ENCODE measurements at regions not wholly inside any gene's neighbourhood (a gene's known extent, or its start where the extent isn't known, plus 50 kb on each side); places are given as distances from the start of the nearest gene placed in this dataset.

DNA sequence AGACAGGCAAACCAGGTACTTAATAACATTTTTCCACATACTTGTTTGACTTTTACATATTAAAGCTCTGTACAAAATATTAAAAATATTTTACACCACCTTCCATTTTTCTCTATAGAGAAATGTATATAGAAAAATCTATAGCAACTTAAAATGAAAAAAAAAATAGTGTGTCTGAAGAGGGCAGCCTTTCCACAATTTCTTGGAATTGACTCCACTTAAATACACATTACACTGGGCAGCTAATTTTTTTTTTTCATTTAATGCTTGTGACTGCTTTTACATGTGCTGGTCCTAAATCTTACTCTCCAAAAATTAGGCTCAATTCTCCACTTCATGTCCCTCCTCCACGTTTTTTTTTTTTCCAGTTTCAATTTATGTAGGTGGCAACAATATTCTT, 427.0 kb upstream of the RBMS3 start:
- Histone ChIP-seq H4K20me1 (ENCODE audit: insufficient read depth, low read length) (no peaks in the 10 kb centered on the region), H3F3A (ENCODE audit: insufficient read depth, low read length) (no peaks in the 10 kb centered on the region), H3K9me3 (replicated peaks; ENCODE audit: insufficient read depth, low read length) (no peaks in the 10 kb centered on the region), H3K36me3 (replicated peaks; ENCODE audit: insufficient read depth, low read length) (no peaks in the 10 kb centered on the region), H3K4me3 (ENCODE audit: low read length) (no peak overlapping the region), H3K4me2 (ENCODE audit: low read depth, low read length) (no peak overlapping the region), H2AFZ (ENCODE audit: low read length) (no peak overlapping the region), H3K9ac (ENCODE audit: low read length) (no peak overlapping the region), H3K4me1 (ENCODE audit: low read length) (no peaks in the 10 kb centered on the region), H3K9me2 (replicated peaks; ENCODE audit: insufficient read depth, low read length) (no peaks in the 10 kb centered on the region), H3K79me2 (ENCODE audit: low read length) (no peaks in the 10 kb centered on the region), H3K27me3 (replicated peaks; ENCODE audit: insufficient read depth, low read length) (no peaks in the 10 kb centered on the region), H3K27ac (ENCODE audit: low read length) (no peak overlapping the region)
- TF ChIP-seq, protein P1, sequence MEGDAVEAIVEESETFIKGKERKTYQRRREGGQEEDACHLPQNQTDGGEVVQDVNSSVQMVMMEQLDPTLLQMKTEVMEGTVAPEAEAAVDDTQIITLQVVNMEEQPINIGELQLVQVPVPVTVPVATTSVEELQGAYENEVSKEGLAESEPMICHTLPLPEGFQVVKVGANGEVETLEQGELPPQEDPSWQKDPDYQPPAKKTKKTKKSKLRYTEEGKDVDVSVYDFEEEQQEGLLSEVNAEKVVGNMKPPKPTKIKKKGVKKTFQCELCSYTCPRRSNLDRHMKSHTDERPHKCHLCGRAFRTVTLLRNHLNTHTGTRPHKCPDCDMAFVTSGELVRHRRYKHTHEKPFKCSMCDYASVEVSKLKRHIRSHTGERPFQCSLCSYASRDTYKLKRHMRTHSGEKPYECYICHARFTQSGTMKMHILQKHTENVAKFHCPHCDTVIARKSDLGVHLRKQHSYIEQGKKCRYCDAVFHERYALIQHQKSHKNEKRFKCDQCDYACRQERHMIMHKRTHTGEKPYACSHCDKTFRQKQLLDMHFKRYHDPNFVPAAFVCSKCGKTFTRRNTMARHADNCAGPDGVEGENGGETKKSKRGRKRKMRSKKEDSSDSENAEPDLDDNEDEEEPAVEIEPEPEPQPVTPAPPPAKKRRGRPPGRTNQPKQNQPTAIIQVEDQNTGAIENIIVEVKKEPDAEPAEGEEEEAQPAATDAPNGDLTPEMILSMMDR (IDR thresholded peaks at IDR 0.05; ENCODE audit: low read length): 0 out of 2 replicates have a peak, but pooled peaks have one; percentile 6
- no peak for TF ChIP-seq EZH2phosphoT487 (IDR thresholded peaks at IDR 0.05; ENCODE audit: low read length)
- no peak for DNase-seq

DNA sequence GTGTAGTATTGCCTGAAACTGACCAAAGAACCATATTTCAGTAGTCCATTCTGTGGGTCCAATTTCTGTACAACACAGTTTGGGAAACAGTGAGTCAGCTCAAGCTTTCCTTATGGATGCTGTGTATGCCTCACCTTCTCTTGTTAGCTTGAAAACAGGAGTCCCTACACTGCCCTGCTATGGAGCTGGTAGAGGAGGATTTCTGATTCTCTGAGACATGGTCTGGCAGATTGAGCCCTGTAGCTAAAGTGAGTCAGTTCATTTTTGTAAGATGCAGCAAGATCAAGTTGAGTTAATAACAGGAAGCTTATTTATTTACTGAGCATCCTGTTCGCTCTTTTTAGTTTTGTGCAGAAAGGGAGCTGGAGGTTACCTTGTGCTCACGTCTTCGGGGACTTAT, 424.1 kb upstream of the RBMS3 start:
- Histone ChIP-seq H3F3A (ENCODE audit: insufficient read depth, low read length) (no peaks in the 10 kb centered on the region), H3K9ac (ENCODE audit: low read length) (no peak overlapping the region), H3K27me3 (replicated peaks; ENCODE audit: insufficient read depth, low read length) (no peaks in the 10 kb centered on the region), H3K36me3 (replicated peaks; ENCODE audit: insufficient read depth, low read length) (no peaks in the 10 kb centered on the region), H3K4me2 (ENCODE audit: low read depth, low read length) (no peak overlapping the region), H3K4me1 (ENCODE audit: low read length) (no peaks in the 10 kb centered on the region), H3K9me2 (replicated peaks; ENCODE audit: insufficient read depth, low read length) (no peaks in the 10 kb centered on the region), H4K20me1 (ENCODE audit: insufficient read depth, low read length) (no peaks in the 10 kb centered on the region), H3K79me2 (ENCODE audit: low read length) (no peaks in the 10 kb centered on the region), H3K27ac (ENCODE audit: low read length) (no peak overlapping the region), H3K4me3 (ENCODE audit: low read length) (no peak overlapping the region), H2AFZ (ENCODE audit: low read length) (no peak overlapping the region), H3K9me3 (replicated peaks; ENCODE audit: insufficient read depth, low read length) (no peaks in the 10 kb centered on the region)
- TF ChIP-seq EZH2 (optimal IDR thresholded peaks at IDR 0.05; ENCODE audit: low read depth, low read length): no peak
- TF ChIP-seq, protein P1 (IDR thresholded peaks at IDR 0.05; ENCODE audit: low read length): no peak
- no peak for TF ChIP-seq EZH2phosphoT487 (IDR thresholded peaks at IDR 0.05; ENCODE audit: low read length)
- DNase-seq: no peak

DNA sequence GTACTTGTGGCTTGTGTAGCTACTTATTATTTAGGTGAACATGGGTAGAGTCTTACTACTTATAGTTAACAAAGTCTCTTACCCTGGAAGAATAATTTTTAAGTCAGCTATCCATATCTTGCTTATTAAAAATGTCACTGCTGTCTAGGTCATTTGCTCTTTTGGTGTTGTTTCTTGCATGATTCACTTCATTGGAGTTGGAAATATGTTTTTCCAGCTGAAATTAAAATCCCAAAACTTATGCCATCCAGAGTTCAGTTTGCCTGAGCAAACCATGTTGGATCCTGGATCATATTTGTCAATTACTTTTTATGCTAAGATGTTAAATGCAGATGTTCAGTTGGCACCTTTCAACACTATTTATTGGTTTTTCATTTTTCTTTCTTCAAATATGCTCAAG, 421.0 kb upstream of the RBMS3 start:
- H2AFZ ChIP-seq (ENCODE audit: low read length): no peak overlapping the region
- DNase-seq: no peak

More for the DNA sequence above, 421.0 kb upstream of the RBMS3 start:
- Histone ChIP-seq H3K9me3 (replicated peaks; ENCODE audit: insufficient read depth, low read length) (no peaks in the 10 kb centered on the region), H3K9ac (ENCODE audit: low read length) (no peak overlapping the region), H3K36me3 (replicated peaks; ENCODE audit: insufficient read depth, low read length) (no peaks in the 10 kb centered on the region), H3K4me1 (ENCODE audit: low read length) (no peaks in the 10 kb centered on the region), H3K27me3 (replicated peaks; ENCODE audit: insufficient read depth, low read length) (no peaks in the 10 kb centered on the region), H4K20me1 (ENCODE audit: insufficient read depth, low read length) (no peaks in the 10 kb centered on the region), H3K4me2 (ENCODE audit: low read depth, low read length) (no peak overlapping the region), H3F3A (ENCODE audit: insufficient read depth, low read length) (no peaks in the 10 kb centered on the region), H3K27ac (ENCODE audit: low read length) (no peak overlapping the region), H3K4me3 (ENCODE audit: low read length) (no peak overlapping the region), H3K9me2 (replicated peaks; ENCODE audit: insufficient read depth, low read length) (no peaks in the 10 kb centered on the region), H3K79me2 (ENCODE audit: low read length) (no peaks in the 10 kb centered on the region)
- TF ChIP-seq EZH2phosphoT487 (IDR thresholded peaks at IDR 0.05; ENCODE audit: low read length) (no peak), EZH2 (optimal IDR thresholded peaks at IDR 0.05; ENCODE audit: low read depth, low read length) (no peak)
- TF ChIP-seq, protein P1 (IDR thresholded peaks at IDR 0.05; ENCODE audit: low read length): no peak

Measured in MM.1S (cell line).